GM04503 (cell line): ENCODE measurements at regions not wholly inside any gene's neighbourhood (a gene's known extent, or its start where the extent isn't known, plus 50 kb on each side); places are given as distances from the start of the nearest gene placed in this dataset.
"Not testable (repeated sequence)": the region's sequence is repeated elsewhere in the genome, so short reads cannot be mapped to it uniquely, and the experiment has no call there.

Experiments
- DNase-seq: peaks from one replicate; pipeline ENCODE4 v3.0.0-alpha.2; 2012; ENCODE audit warnings: low read depth

GRCh38 chr2:186299610-186300009 lies 186.4 kb upstream of the ZC3H15 start:
- DNase-seq = no peak

- DNase-seq = no peak
Observed at GRCh38 chr2:186302263-186302662, 183.8 kb upstream of the ZC3H15 start.

- DNase-seq = no peak
Observed at GRCh38 chr2:186303091-186303490, 183.0 kb upstream of the ZC3H15 start.

DNA sequence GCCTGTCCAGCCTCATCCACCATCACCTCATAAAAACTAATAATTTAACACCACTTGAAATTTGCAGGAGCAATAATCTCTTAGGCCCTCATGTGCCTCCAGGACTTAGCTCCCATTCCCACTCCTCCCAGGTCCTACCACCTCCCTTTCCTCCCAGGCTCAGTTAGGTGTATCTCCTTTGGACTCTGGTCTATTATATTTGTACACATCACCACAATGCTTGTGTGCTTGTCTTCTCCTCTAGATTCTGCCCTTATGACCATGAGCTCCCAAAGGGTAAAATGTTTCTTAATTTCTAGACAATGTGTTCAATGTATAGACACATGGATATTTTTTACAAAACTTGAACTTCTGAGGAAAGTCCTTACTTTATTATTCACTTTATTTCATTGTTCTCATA lies 182.0 kb upstream of the ZC3H15 start:
- DNase-seq = no peak

GRCh38 chr2:186306754-186307153 lies 179.3 kb upstream of the ZC3H15 start:
- no peak for DNase-seq

DNA sequence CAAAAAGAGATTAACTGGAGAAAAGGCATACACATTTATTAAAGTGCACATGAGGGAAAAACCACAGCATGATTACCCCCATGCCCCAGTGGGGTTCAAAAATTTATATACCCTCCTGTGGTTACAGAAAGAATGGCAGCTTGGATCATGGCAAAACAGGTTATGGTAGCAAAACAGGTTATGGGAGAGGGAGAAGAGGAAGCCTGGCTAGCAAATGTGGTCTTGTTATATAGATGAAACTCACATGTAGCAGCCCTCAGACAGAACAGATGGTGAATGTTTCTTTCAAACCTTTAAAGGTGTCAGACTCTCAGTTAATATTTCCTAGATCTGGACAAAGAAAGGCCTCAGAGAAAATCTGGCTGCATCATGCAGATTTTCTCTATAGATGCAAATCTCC lies 178.2 kb upstream of the ZC3H15 start:
- no peak for DNase-seq

GRCh38 chr2:186308347-186308746 lies 177.7 kb upstream of the ZC3H15 start:
- DNase-seq = no peak

DNA sequence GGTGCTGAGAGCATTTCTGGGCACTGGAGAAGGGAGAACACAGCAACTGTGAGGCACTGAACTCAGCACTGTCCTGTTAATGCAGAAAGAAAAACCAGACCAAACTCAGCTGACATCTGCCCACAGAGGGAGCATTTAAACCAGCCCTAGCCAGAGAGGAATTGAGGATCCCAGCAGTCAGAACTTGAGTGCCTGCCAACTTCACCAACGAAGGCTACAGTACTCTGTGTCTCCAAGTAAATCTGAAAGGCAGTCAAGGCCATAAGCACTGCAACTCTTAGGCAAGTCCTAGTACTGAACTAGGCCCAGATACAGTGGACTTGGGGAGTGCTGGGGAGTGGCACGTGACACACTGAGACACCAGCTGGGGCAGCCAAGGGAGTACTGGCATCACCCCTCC lies 176.2 kb upstream of the ZC3H15 start:
- no peak for DNase-seq

- no peak for DNase-seq
Observed at GRCh38 chr2:186319105-186319504, 167.0 kb upstream of the ZC3H15 start.

GRCh38 chr2:186325827-186326535 lies 160.1 kb upstream of the ZC3H15 start:
- DNase-seq = no peak

DNA sequence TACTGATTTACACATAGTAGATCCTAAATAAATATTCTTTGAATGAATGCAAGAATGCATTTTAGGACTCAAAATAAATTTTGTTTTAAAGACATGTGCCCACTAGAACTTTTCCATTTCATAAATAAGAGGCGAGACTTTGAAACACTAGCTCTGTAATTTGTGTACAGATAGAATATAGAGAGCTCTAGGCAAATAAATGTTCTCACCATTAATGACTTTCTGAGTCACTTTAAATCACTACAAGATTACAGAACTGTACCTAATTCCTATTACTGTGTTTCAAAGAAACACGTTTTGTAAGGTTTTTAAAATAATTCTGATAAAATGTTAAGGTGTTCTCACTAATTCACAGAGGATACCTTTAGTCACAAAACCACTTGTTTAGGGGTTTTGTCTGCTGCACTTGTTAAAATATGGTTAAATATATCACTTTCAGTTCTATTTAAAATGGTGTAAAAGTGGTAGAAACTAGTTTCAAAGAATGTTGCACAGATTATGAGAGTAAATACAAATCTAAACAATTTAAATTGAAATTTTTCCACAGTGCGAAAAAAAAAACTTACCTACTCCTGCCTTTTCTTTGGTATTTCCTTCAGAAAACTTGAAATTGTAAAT lies 158.7 kb upstream of the ZC3H15 start:
- DNase-seq = no peak

DNA sequence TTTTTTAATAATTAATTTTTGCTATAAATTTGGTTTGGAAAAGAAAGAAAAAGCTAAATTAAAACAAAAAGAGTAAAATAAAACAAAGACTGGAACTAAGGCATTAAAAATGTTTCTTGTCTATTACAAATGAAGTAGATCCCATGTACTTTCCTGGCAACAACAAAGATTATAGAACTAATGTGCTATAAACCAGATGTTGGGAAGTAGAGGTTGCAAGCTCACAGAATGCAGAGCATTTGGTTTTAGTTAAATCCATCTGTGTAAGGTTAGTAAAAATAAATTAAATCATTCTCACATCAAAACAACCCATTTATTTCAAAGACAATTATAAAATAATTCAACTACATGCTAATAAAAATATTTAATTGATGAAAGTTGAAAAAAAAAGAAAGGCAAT lies 157.2 kb upstream of the ZC3H15 start:
- no peak for DNase-seq

GRCh38 chr2:186330050-186330449 lies 156.0 kb upstream of the ZC3H15 start:
- no peak for DNase-seq

- no peak for DNase-seq
Observed at GRCh38 chr2:186339716-186340115, 146.3 kb upstream of the ZC3H15 start.

- no peak for DNase-seq
Observed at GRCh38 chr2:186342029-186342428, 144.0 kb upstream of the ZC3H15 start.

DNA sequence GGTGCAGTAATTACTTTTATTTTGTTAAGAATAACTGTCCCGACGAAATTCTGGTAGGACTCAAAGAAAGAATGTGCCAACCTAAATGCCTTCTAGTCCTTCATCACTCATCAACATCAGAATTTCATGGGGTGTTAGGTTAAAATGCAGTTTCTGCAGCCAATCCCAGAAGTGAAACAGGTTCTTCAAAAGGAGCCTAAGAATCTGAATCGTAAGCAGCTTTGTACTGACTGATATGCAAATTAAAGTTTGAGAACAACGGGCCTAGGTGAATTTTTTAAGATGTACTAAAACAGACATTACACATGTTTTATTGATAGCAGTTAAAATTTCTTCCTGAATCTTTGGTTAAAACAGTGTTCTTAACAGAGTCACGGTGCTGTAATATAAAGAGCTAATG lies 140.3 kb upstream of the ZC3H15 start:
- no peak for DNase-seq

DNA sequence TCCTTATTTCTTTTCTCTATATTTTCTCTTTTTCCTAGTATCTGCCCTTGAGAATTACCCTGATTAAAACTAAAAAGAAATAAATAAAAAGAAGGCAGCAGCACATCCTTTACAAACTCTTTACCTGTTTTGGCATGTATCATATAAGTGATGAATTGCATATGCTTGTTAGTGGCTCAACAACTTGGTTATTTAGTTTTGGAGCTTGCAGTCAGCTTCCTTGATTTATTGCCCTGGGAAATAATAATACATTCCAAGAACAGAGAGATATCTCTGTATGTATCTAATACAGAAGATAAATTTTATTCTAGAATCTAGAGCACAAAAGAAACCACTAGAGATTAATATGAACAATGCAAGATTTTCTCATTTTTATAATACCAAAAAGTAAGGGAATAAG lies 139.8 kb upstream of the ZC3H15 start:
- no peak for DNase-seq

- no peak for DNase-seq
Observed at GRCh38 chr2:186347472-186347871, 138.6 kb upstream of the ZC3H15 start.

GRCh38 chr2:186348200-186348599 lies 137.9 kb upstream of the ZC3H15 start:
- no peak for DNase-seq

- no peak for DNase-seq
Observed at GRCh38 chr2:186349508-186349907, 136.6 kb upstream of the ZC3H15 start.

GRCh38 chr2:186354160-186354559 lies 131.9 kb upstream of the ZC3H15 start:
- DNase-seq = not testable (repeated sequence)

DNA sequence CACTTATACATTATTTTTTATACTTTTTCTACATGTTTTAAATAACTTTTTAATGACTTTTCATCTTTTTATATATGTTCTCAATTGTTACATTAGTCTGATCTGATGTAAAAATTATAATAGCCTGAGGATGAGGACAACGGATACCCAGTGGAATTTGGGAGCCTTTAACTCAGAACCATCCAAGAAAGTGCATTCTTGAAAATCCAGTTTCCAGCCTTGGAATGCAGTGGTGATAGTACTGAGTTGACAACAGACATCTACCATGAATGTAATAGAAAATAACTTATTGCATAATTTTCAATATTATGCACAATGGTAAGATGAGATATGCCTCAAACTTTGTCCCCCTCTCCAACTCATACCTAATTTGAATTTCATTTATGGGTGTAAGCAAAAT lies 120.7 kb upstream of the ZC3H15 start:
- peak; percentile 14 for DNase-seq

DNA sequence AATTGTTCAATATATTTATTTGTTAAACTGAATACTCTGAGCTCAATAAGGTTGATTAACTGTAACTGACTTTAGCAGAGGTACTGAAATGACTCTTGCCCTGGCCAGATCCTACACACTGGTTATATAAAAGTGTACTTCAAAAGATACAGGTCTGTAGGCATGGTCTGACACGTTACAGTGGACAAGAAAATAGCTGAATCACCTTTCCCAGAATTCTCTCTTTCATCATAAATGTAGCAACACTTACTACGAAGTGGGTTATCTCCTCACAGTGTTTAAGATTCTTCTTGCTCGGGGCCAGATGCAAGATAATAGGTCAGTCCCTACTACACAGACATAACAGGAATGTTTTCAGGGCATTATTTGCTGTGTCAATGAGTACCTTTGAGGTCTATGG lies 107.0 kb upstream of the ZC3H15 start:
- DNase-seq = no peak

GRCh38 chr2:186380805-186381204 lies 105.3 kb upstream of the ZC3H15 start:
- no peak for DNase-seq
